Ishikawa (cell line): ENCODE measurements at regions not wholly inside any gene's neighbourhood (a gene's known extent, or its start where the extent isn't known, plus 50 kb on each side); places are given as distances from the start of the nearest gene placed in this dataset.

ENCODE experiments used
- CEBPB ChIP-seq: IDR thresholded peaks from 2 replicates; pipeline ENCODE4 v1.6.1; 2012
- EP300 ChIP-seq: IDR thresholded peaks from 2 replicates; pipeline ENCODE4 v1.6.1; 2012; ENCODE audit warnings: borderline replicate concordance
- NFIC ChIP-seq: IDR thresholded peaks from 2 replicates; pipeline ENCODE4 v1.6.1; 2012
- RAD21 ChIP-seq: IDR thresholded peaks from 2 replicates; pipeline ENCODE4 v1.6.1; 2012; ENCODE audit warnings: low read depth

DNA sequence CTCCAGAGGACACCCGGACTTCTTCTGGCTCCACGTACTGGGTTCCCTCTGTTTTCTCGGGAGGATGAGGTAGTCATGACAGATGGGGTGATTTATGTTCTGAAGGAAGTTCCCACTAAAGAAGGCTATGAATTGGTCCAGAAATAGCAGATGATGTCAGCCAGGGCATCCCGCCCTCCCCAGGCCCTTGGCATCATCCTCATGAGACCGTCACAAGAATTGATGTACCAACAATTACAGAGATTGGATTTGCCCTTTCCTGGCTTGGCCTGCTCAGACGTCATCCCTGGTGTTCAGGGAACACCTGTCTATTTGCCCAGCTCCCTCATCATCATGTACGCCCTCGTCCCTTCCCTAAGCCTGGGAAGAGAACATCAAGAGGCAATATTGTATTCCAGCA is 102.8 kb upstream of the CCL1 start:
- TF ChIP-seq RAD21 (no peak), NFIC (no peak), CEBPB (no peak), EP300 (no peak)
